CD1c-positive myeloid dendritic cell (primary cell): ENCODE measurements at regions not wholly inside any gene's neighbourhood (a gene's known extent, or its start where the extent isn't known, plus 50 kb on each side); places are given as distances from the start of the nearest gene placed in this dataset.
"Not testable (repeated sequence)": the region's sequence is repeated elsewhere in the genome, so short reads cannot be mapped to it uniquely, and the experiment has no call there.

ENCODE experiments used
- DNase-seq: peaks from one replicate; pipeline ENCODE4 v3.0.0-alpha.2; 2016; ENCODE audit errors: extremely low spot score

DNA sequence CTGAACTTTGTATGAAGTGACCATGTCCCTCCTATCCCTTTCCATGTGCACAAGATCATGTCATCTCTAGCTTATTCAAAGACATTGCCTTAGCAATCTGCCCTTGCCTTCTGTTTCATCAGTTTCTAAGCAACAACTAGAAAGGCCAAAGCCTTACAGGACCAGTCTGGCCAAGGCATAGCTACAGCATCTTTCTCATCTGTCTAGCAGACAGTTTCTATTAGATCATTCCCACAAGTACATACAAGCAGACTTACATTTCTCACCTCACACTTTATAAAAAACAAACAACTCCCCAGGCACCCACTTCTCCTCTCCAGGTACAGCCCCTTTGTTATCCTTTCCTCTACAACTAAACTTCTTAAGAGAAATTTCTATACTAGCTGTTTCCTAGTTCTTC, 188.7 kb upstream of the AADAT start:
- DNase-seq = no peak

DNA sequence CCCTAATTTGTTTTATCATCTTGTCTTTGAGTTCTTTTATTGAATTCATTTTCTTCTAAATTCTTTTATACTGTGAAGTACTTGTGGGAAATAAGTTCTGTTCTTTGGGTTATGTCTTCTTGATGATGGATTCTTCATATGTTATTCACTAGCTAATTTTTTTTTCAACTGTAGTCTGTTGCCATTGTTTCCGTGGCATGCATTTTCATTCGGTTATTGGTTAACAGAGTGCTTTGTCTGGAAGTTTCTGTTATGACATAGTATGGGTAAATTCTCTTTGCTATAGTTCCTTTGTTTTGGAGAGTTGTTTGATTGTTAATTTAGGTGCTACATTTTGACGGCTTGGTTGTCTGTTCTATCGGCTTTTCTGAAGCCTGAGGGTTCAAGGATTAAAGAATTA, 184.9 kb upstream of the AADAT start:
- no peak for DNase-seq

DNA sequence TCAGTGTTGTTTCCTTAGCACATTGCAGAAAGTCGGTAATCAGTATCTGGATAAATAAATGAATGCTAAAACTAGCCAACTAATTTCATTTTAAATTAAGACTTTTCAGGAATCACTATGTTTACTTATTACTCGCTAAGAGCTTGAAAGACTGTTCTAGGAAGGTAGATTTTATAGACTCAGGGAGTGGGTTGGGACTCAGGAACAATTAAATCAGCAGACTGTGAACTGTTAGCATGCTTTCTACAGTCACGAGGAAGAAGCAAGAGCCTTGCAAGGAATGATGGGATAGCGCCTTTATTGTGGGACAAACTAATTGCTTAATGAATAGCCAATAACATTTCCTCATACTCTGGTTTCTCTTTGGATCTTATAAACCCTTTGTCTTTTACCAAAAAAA, 183.2 kb upstream of the AADAT start:
- DNase-seq = no peak

DNA sequence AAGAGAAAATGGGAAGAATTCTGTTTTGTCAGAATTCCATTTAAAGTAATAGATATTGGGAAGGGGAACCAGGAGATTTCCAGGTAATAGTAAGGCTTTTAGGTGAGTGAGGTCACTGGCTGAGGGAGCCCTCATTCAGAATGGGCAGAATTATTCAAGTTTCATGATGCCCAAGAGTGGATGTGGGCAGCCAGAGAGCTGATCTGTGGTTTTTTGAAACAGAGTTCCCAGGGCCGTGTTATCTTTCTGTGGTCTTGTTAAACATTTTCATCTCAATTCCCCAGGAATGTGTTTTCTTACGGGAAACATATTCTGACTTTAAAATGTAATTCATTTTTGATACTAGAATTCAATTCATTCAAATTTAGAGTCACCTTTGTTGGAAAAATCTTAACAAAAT, 182.0 kb upstream of the AADAT start:
- DNase-seq = no peak

DNA sequence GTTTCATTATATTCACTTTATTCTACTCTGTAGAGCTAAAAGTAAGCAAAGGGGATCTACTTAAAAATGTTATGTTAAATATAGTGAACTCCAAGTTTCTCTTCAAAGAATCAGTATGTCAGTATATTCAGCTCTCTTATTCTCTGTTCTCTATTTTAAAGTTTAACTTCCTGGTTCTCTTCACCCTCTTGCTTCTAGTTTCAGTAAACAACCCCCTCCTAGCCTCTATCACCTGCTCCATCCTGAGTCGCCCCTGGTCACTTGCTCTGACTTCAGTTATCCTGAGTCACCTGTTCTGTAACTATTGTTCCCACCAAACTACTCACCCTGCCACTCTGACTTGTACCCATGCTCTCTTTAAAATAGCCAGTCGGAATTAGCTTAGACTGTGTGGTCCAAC, 180.9 kb upstream of the AADAT start:
- DNase-seq = no peak

DNA sequence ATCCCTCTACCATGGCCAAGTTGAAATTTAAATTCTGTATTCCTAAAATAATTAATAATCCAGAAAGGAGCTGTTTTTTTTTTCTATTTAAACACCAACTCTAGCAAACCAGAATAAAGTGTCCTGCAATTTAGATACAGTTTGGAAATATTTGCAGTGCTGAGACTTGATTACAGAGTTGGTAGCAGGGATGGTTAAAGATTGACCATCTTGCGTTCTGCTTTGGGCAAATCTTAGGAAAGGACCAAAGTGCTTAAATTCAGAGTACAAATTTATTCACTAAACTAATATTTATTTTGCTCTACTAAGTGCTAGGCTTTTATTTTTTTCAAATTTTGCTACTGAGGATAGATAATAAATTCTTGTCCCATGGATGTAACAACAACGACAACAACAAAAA, 180.2 kb upstream of the AADAT start:
- no peak for DNase-seq

DNA sequence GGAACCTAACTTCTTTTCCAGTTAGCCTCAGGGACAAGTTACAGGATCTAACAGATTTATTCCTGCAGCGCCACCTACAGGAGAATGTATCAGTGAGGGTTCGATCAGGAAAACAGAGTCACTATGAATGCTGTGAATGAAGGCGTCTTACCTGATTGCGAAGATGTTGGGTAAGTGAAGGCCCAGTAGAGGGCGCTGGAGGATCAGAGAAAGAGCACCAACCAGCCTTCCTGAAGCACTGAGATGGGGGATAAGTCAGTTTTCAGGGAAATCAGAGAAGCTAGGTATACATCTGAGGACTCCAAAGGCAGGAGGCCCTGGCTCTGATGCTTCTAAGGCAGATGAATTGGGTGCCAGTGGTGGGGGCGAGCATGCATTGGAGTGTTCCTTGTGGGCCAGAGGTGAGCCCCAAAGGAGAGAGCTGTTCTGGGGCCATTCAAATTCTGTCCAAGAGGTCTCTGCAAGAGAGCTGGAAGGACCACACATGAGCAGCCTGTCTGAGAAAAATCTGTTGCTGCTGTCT, 169.9 kb upstream of the AADAT start:
- DNase-seq = peak; percentile 72

DNA sequence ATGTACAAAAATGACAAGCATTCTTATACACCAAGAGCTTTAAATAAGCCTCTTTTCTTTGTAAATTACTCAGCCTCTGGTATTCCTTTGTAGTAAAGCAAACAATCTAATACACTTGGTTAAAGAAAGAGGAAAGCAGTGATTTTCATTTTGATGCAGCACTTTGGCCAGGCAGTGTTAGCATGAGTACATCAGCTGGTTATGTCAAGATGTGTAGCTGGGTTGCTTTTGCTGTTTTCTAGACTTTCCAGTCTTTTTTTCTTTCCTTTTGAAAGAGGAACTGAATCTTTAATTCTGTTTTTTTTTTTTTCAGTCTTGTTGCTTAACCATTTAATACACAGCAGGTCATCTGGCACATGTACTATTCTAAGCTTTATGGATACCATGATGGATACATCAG, 167.1 kb upstream of the AADAT start:
- no peak for DNase-seq

DNA sequence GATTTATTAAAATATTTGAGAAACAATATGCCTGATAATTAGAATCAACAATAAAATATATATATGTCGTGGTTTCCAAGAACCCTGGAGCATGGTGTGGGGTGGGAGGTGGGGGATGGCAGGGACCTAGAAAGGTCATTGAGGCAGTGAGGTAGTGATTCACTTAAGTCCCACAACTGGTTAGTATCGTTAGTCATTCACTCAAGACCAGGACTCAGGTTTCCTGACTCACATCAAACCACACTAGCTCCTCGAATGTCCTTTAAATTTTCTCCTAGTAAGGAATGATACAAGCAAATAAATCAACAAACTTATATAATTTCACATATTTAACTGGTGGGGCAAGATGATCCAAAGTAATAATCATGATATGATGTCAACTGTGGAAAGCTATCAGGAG, 158.8 kb upstream of the AADAT start:
- DNase-seq = no peak

DNA sequence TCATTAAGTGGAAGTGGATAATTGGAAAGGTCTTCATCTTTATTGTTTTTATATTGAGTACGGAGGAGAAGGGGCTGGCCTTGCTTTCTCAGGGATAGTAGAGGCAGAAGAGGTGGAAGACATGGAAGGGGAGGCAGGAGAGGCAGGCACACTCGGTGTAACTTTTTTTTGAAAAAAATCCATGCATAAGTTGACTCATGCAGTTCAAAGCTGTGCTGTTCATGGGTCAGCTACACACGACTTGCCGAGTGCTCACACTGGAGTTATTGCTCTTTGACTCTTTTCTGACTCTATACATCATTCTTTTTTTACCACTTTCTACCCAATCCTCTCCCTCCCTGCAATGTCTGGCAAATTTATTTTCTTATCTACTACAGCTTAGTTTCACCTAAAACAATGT, 158.3 kb upstream of the AADAT start:
- DNase-seq = no peak

DNA sequence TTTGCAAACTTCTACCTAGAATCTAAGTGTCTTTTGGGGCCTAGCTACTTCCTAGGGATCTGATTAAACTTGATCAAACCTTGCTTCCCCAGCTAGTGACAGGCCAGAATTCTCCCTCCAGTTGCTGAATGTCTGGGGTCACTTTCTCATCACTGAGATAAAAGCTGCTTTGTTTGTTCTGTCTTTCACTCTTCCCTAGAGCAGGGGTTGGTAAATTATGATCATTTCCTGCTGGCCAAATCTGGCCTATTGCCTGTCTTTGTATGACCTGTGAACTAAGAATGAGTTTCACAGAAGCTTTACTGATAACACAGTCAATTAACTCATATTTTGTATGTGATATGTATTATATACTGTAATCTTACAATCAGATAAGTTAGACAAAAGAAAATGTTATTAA, 157.8 kb upstream of the AADAT start:
- no peak for DNase-seq

DNA sequence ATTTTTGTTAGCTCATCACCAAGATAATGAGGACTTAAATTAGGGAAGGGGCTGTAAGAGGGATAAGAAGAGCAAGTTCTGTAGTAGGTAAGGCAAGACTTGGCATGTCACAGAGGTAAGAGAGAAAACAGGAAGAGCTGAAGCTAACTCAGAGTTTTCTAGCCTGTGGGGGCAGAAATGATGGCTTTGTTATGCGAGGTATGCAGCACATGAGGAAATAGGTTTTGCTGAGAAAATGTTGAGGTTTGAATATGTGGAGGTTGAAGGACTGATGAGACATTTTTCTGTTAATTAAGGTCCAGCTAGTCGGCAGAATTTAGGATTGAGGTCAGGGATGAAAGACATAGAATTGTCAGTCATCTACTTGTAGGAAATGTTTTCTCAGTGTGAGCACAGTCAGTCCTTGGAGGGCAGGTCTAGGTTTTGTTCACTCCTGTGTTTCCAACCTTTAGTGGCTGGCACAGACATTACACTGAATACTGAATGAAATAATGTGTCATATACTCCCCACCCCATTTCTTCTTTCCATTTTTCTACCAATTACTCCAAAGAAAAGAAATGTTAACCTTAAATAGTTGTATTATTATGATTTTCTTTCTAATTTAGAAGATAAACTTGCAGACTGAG, 154.0 kb upstream of the AADAT start:
- DNase-seq = no peak

DNA sequence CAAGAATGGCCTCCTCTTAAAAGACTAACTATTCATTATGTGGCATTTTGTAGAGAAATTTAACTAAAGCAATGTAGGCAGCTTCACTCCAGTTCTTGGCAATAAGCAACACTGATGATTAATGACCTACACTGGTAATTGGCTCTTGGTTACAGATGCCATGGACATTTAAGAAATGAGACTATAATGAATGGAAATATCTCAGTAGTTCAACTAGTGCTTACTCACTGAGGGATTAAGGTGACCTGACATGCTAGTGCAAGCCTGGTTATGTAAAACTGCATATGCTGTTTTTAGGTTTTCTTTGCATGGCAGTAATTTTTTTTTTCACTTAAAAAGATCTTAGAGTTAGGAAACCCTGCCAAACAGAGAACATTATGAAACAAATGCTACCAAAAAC, 152.7 kb upstream of the AADAT start:
- no peak for DNase-seq

DNA sequence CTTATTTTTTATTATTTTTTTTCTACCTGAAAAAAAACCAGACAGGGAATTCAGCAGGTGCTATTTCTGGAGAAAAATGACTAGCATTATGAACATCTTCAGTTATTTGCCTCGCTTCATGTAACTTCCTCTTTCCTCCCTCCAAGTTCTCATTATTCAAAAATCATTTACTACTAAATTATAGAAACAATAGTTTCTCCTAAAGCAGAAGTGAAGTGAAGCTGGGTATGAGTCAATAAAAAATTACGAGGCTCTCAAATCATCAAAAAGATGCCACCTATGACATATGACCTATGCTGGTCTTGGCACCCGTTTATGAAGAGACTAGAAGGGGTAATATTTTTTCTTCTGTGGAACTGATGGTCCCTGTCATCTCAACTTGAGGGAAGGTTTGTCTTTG, 145.0 kb upstream of the AADAT start:
- no peak for DNase-seq

DNA sequence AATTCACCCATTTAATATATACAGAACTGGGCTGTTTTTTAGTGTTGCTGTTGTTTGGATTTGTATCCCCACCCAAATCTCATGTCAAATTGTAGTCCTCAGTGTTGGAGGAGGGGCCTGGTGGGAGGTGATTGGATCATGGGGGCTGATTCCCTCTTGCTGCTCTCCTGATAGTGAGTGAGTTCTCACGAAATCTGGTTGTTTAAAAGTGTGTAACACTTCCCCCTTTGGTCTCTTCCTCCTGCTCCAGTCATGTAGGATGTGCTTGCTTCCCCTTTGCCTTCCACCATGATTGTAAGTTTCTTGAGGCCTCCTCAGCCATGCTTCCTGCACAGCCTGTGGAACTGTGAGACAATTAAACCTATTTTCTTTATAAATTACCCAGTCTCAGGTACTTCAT, 141.6 kb upstream of the AADAT start:
- peak; percentile 33 for DNase-seq

DNA sequence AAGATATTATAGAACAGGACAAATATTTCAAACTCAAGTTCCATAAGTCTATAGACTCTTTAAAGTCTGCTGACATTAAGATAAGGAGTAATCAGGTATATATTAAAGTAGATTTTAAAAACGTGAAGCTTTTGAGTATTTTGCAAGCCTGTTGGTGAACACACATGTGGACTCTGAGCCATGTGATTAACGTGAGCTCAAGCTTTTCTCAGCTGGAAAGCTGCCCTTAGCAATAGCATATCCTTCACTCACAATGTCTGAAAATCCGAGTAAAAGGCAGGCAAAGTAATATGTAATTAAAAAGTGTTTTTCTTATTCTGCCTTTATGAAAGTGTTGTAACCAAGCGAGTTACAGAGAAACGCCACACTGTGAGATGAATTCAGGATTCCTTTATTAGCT, 140.5 kb upstream of the AADAT start:
- DNase-seq = no peak

DNA sequence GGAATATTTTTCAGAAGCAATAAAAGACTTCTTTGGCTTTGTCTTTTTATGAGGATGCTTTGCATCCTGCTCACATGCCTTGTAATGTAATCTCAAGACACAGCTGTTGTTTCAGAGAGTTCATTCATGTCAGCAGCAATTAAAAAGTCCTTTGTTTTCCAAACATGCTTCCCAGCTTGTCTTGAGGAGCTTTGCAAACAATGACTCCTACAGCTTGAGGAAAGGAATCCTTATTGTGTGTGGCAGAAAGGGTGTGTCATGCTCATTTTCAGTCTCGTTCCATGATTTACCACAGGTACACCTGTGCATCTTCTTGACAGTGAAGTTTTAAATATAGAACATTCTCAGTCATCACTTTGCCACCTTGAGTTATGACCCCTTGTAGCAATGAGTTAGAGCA, 139.2 kb upstream of the AADAT start:
- DNase-seq = no peak

DNA sequence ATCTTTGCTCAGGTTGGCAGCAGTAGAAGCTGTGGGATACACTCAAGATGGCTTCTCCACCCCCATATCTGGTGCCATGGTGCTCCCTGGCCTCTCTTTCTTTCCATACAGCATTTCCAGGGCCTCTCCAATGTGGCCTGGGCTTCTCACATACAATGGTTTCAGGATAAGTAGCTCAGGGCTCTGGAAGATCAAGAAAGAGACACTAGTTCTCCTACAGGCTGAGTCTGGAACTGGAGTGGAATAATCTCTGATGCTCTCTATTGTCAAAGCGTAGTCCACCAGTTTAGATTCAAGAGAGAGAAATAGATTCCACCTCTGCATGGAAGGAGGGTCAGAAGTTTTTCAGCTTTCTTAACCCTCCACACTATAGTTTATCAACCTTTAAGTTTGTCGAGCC, 138.2 kb upstream of the AADAT start:
- no peak for DNase-seq

DNA sequence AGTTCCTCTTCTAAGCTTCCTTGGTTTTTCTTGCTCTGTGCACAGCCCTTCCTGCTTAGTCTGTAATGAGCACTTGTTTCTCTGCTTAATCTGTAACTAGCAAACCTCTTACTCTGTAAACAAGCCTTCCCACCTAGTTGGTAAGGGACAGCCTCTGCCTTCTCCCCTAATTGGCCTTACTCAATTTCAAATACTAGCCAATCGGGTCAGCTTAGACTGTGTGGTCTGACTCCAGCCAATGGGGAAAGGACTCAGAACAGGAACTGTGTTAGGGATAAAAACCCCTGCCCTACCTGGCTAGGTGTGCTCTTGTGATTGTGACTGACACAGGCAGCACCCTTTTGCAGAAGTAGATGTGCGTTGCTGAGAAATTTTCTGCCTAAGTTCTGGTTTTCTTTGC, 136.5 kb upstream of the AADAT start:
- DNase-seq = no peak

DNA sequence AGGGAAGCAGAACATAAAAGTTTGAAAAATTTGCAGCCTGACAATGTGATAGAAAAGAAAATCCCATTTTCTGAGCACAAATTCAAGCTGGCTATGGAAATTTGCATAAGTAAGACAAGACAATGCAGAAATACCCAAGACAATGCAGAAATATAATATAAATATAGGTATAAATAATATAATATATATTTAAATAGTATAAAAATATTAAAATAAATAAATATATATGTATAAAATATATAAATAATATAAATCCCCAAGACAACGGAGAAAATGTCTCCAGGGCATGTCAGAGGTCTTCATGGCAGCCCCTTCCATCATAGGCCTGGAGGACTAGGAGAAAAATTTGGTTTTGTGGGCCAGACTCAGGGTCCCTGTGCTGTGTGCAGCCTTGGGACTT, 125.0 kb upstream of the AADAT start:
- no peak for DNase-seq

DNA sequence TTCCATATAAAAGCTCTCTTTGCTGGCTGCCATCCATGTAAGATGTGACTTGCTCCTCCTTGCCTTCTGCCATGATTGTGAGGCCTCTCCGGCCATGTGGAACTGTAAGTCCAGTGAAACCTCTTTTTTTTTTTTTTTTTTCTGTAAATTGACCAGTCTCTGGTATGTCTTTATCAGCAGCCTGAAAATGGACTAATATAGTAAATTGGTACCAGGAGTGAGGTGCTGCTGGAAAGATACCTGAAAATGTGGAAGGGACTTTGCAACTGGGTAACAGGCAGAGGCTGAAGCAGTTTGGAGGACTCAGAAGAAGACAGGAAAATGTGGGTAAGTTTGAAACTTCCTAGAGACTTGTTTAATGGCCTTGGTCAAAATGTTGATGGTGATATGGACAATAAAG, 124.3 kb upstream of the AADAT start:
- DNase-seq = no peak

DNA sequence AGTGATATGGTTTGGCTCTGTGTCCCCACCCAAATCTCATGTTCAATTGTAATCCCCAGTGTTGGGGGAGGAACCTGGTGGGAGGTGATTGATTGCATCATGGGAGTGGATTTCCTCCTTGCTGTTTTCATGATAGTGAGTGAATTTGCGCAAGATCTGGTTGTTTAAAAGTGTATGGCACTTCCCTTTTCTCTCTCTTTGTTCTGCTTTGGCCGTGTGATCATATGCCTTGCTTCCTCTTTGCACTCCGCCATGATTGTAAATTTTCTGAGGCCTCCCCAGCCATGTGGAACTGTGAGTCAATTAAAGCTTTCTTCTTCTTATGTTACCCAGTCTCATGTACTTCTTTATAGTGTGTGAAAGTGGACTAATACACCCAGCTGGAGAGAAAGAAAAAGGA, 113.0 kb upstream of the AADAT start:
- DNase-seq = peak; percentile 42

DNA sequence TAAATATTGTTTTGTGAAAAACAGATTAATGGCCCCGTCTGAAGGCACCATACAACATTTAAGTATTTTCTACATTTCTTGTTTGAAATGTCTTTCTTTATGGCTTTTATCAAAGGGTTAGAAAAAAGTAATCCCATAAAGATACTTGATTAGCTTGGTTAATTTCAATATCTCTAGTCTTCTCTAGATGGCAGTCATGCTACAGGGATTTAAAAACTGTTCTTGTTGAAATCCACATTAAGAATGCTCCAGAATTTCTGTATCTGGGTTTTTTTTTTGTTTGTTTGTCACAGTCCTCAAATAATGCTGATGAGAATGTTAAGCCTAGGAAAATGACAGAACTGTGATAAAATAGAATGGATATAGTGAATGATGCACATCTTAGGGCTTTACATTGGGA, 109.0 kb upstream of the AADAT start:
- no peak for DNase-seq

DNA sequence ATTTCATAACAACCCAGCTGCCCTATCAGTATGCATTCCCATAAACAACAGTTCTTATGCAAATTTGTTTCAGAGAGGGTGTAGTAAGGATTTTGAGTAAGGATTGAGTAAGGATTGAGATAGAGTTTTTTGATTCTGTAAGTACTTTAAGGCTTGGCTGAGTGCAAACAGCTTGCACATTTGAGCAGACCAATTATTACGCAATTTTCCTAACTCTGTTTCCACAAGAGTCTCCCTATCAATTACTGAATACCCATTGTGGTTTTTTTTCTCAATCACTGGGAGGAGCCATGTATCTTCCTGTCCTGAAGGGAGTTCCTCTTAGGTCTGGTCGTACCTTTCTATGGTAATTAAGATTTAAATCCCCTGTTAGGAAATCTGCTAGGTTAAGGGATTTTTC, 105.0 kb upstream of the AADAT start:
- not testable (repeated sequence) for DNase-seq

DNA sequence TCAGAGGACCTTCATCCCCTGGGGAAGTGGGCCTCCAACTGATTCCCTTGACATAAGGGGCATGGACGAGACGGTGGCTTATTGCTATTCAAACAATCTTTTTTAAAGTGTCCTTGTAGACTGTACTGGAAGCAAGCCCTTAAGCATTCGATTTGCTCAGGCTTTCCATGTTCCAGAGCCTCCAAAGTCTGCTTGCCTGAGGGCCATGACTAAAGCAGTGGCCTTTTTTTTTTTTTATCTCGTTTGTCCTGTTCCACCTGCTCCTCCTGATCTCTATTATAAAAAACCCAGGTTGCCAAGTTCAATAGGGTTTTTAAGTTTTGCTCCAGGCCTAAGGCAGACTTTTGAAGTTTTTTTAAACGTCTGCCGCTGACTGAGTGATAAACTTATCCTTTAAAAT, 103.7 kb upstream of the AADAT start:
- no peak for DNase-seq
